ENCODE measurements at regions not wholly inside any gene's neighbourhood (a gene's known extent, or its start where the extent isn't known, plus 50 kb on each side); places are given as distances from the start of the nearest gene placed in this dataset.

DNA sequence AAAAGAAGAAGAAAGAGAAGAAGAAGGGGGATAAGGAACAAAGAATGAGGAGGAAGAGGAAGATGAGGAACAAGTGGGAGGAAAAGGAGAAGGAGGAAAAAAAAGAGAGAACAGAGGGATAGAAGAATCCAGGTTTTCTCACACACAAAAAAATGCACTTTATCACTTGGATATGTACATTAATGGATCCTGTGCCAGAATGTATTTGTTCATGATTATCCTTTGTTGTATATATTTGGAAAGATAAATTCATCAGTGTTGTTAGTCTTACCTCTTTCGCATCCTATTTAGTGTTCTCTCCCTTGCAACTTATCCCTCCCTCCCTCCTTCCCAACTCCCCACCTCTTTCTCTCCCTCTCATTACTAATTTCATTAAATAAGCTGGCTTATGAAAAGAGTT lies 298.8 kb downstream of the SLCO4C1 start:
- FAIRE-seq, result no peak
- no peaks in the 10 kb centered on the region for H3K36me3 ChIP-seq
- TF ChIP-seq CTCF (IDR thresholded peaks at IDR 0.05), result no peak
- H3K27me3 ChIP-seq, result no peaks in the 10 kb centered on the region
- H3K4me1 ChIP-seq, result peaks cover 0 to 14% (median 12%) of the 10 kb centered on the region in 3 donors
- intact Hi-C loops (cut with DNase I), result no loop called here
- DNase-seq, result no peak
- no peak overlapping the region for H3K27ac ChIP-seq
- ATAC-seq, result no peak
- no peak overlapping the region for H3K4me3 ChIP-seq
- no peaks in the 10 kb centered on the region for H3K9me3 ChIP-seq
- 94 to 100% methylated on average over 1 of the region's 1 CpG for WGBS, 2 donors

DNA sequence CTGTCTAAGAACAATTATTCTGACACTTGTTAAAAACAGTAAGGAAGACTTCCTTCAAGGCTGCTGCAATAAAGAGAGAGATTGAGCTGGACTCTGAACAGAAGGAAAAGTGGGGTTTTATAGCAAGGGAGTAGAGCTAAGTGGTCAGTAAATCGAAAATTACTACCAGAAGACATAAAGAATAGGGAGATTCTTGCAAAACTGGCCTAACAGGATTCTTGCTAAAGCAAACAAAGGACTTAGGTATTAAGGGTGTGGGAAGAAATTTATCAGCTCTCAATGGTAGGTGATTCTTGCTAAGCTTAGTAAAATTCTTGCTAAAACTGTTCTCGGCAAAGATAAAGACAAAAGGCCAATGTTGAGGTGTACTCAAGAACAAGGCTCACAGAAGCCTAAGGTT lies 300.5 kb downstream of the SLCO4C1 start:
- intact Hi-C loops (cut with DNase I), result no loop called here
- 13 to 14% methylated on average over 2 of the region's 2 CpGs for WGBS, 2 donors
- Histone ChIP-seq H3K9me3 (no peaks in the 10 kb centered on the region), H3K27me3 (no peaks in the 10 kb centered on the region), H3K4me1 (peaks cover 0 to 14% (median 12%) of the 10 kb centered on the region in 3 donors), H3K4me3 (no peak overlapping the region), H3K36me3 (no peaks in the 10 kb centered on the region), H3K27ac (peak overlapping the region in 1 of 4 donors; percentile 48)
- no peak for FAIRE-seq
- TF ChIP-seq CTCF (IDR thresholded peaks at IDR 0.05), result no peak
- peak; percentile 71 to 97 (median 88) for ATAC-seq
- DNase-seq, result peak in 1 of 6 donors; percentile 19

DNA sequence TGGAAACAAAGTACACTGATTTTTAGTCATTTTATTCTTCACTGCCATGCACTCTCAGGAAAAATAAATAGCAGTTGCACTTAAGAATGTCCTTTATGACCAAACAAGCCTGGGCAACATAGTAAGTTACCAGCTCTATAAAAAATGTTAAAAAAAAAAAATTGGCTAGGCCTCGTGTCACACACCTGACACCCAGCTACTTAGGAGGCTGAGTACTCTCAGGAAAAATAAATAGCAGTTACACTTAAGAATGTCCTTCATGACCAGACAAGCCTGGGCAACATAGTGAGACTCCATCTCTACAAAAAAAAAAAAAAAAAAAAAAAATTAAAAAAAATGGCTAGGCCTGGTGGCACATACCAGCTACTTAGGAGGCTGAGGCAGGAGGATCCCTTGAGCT lies 304.6 kb downstream of the SLCO4C1 start:
- intact Hi-C loops (cut with DNase I), result no loop called here
- 71 to 78% methylated on average over 1 of the region's 1 CpG for WGBS, 2 donors

DNA sequence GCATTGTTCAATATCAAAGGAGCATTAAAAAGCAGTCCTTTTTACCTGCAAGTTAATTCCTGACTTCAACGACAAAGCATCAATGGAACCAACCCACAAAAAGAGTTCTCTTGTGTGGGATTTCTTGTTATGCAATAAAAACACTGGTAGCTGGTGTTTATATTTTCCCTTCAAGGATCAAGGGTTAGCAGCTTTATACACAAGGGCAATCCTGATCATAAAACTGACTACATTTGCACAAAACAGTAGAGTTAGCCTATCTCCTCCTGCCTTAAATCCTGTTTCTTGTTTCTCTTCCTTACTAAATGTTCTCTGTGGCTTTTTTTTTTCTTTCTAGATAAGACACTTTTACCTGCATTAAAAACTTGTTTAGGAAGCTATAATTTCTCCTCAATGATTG lies 306.4 kb downstream of the SLCO4C1 start:
- TF ChIP-seq CTCF (IDR thresholded peaks at IDR 0.05), result no peak
- Histone ChIP-seq H3K36me3 (no peaks in the 10 kb centered on the region), H3K4me1 (peaks cover 0 to 1% (median 0%) of the 10 kb centered on the region in 3 donors), H3K27ac (no peak overlapping the region), H3K27me3 (no peaks in the 10 kb centered on the region), H3K4me3 (no peak overlapping the region), H3K9me3 (no peaks in the 10 kb centered on the region)
- intact Hi-C loops (cut with DNase I), result no loop called here
- FAIRE-seq (no peak), DNase-seq (no peak), ATAC-seq (no peak)
- 78 to 83% methylated on average over 1 of the region's 1 CpG for WGBS, 2 donors

More for the DNA sequence above, 304.6 kb downstream of the SLCO4C1 start:
- no peak for TF ChIP-seq CTCF (IDR thresholded peaks at IDR 0.05)
- FAIRE-seq, result no peak
- H3K36me3 ChIP-seq, result no peaks in the 10 kb centered on the region
- H3K9me3 ChIP-seq, result no peaks in the 10 kb centered on the region
- peaks cover 0 to 14% (median 12%) of the 10 kb centered on the region in 3 donors for H3K4me1 ChIP-seq
- no peak overlapping the region for H3K27ac ChIP-seq
- no peak overlapping the region for H3K4me3 ChIP-seq
- no peaks in the 10 kb centered on the region for H3K27me3 ChIP-seq
- DNase-seq, result no peak
- no peak for ATAC-seq

GRCh38 chr5:101977729-101978345 lies 318.2 kb downstream of the SLCO4C1 start:
- H3K36me3 ChIP-seq, result no peaks in the 10 kb centered on the region
- WGBS, 2 donors, result 0% methylated on average over 1 of the region's 1 CpG
- DNase-seq (peak in 1 of 6 donors; percentile 13), FAIRE-seq (no peak), ATAC-seq (peak; percentile 74 to 93 (median 88))
- H3K27me3 ChIP-seq, result no peaks in the 10 kb centered on the region
- no peak overlapping the region for H3K27ac ChIP-seq
- H3K4me1 ChIP-seq, result no peaks in the 10 kb centered on the region
- no peak overlapping the region for H3K4me3 ChIP-seq
- peak; percentile 35 to 65 (median 64) for TF ChIP-seq CTCF (IDR thresholded peaks at IDR 0.05)
- no peaks in the 10 kb centered on the region for H3K9me3 ChIP-seq
- intact Hi-C loops (cut with DNase I), result no loop called here
